RWPE2 (cell line): ENCODE measurements at regions not wholly inside any gene's neighbourhood (a gene's known extent, or its start where the extent isn't known, plus 50 kb on each side); places are given as distances from the start of the nearest gene placed in this dataset.

Experiments used
- ATAC-seq: fragments of 200-7000 bp; cut with Tn5 transposase; 3 replicates; pipeline ENCODE4 v1.9.1; 2021; ENCODE audit warnings: low read depth
- DNase-seq: peaks from one replicate; pipeline ENCODE4 v3.0.0-alpha.2; 2020; ENCODE audit warnings: low spot score
- H3K27ac ChIP-seq: fragments of 450-650 bp; 2 replicates; pipeline ENCODE4 v1.5.1; 2017; ENCODE audit warnings: mild to moderate bottlenecking; ENCODE audit not compliant: poor library complexity, severe bottlenecking
- H3K27me3 ChIP-seq: fragments of 250-450 bp; sonication (Bioruptor Pico); 2 replicates; pipeline ENCODE4 v1.5.1; 2021; ENCODE audit warnings: mild to moderate bottlenecking, moderate library complexity; ENCODE audit not compliant: insufficient read depth, poor library complexity, severe bottlenecking
- H3K36me3 ChIP-seq: fragments of 250-450 bp; sonication (Bioruptor Pico); 2 replicates; pipeline ENCODE4 v1.5.1; 2020; ENCODE audit warnings: low read depth, mild to moderate bottlenecking, moderate library complexity
- H3K4me1 ChIP-seq: fragments of 250-450 bp; sonication (Bioruptor Pico); 2 replicates; pipeline ENCODE4 v1.5.1; 2021; ENCODE audit warnings: mild to moderate bottlenecking, moderate library complexity; ENCODE audit not compliant: insufficient read depth, poor library complexity, severe bottlenecking
- H3K4me3 ChIP-seq: fragments of 250-450 bp; sonication (Bioruptor Pico); 2 replicates; pipeline ENCODE4 v1.5.1; 2021; ENCODE audit warnings: mild to moderate bottlenecking, moderate library complexity; ENCODE audit not compliant: severe bottlenecking
- H3K9me3 ChIP-seq: fragments of 250-450 bp; sonication (Bioruptor Pico); 2 replicates; pipeline ENCODE4 v1.5.1; 2021; ENCODE audit warnings: mild to moderate bottlenecking, moderate library complexity; ENCODE audit not compliant: severe bottlenecking
- TF ChIP-seq, protein P1 (sequence below): fragments of 450-650 bp; IDR thresholded peaks from one replicate; pipeline ENCODE4 v1.5.1; 2017; ENCODE audit warnings: mild to moderate bottlenecking, moderate library complexity; ENCODE audit not compliant: poor library complexity, severe bottlenecking

- Histone ChIP-seq H3K27me3 (peaks cover 7% of the 10 kb centered on the region), H3K4me3 (no peak overlapping the region), H3K27ac (no peak overlapping the region), H3K36me3 (no peaks in the 10 kb centered on the region), H3K4me1 (no peaks in the 10 kb centered on the region), H3K9me3 (peaks cover 3% of the 10 kb centered on the region)
- no peak for DNase-seq
- TF ChIP-seq, protein P1, sequence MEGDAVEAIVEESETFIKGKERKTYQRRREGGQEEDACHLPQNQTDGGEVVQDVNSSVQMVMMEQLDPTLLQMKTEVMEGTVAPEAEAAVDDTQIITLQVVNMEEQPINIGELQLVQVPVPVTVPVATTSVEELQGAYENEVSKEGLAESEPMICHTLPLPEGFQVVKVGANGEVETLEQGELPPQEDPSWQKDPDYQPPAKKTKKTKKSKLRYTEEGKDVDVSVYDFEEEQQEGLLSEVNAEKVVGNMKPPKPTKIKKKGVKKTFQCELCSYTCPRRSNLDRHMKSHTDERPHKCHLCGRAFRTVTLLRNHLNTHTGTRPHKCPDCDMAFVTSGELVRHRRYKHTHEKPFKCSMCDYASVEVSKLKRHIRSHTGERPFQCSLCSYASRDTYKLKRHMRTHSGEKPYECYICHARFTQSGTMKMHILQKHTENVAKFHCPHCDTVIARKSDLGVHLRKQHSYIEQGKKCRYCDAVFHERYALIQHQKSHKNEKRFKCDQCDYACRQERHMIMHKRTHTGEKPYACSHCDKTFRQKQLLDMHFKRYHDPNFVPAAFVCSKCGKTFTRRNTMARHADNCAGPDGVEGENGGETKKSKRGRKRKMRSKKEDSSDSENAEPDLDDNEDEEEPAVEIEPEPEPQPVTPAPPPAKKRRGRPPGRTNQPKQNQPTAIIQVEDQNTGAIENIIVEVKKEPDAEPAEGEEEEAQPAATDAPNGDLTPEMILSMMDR = no peak
- no peak for ATAC-seq
Observed at GRCh38 chr18:43606795-43607194, 329.5 kb upstream of the SYT4 start.

- H3K27ac ChIP-seq = no peak overlapping the region
- H3K4me3 ChIP-seq = no peak overlapping the region
- ATAC-seq (peak; percentile 31; the same call in 1 of the 3 replicates), DNase-seq (no peak)
- no peaks in the 10 kb centered on the region for H3K36me3 ChIP-seq
- H3K27me3 ChIP-seq = no peaks in the 10 kb centered on the region
- H3K4me1 ChIP-seq = no peaks in the 10 kb centered on the region
- TF ChIP-seq, protein P1 = peak; percentile 79
- no peaks in the 10 kb centered on the region for H3K9me3 ChIP-seq
Observed at GRCh38 chr18:43620936-43621335, 343.6 kb upstream of the SYT4 start.

- H3K36me3 ChIP-seq = no peaks in the 10 kb centered on the region
- TF ChIP-seq, protein P1 = no peak
Observed at GRCh38 chr18:43622024-43622423, 344.7 kb upstream of the SYT4 start.

DNA sequence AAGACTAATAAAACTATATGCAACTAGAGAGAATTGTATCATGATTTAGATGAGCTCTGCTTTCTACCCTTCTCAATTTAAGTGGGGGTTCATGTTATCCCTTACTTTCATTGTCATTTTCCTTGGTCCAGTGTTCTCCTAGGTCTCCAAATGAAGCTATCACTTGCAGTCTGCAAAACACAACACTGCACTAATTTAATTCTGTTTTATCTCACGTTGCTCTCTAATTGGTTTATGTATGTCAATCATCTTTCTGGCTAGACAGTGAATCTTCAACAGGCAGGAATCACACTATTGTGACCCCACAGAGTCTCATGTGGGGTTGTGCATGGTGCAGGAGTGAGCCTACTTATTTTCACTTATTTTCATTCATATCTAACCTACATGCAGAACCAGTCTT is 348.3 kb upstream of the SYT4 start:
- H3K4me1 ChIP-seq = no peaks in the 10 kb centered on the region
- no peak overlapping the region for H3K27ac ChIP-seq
- H3K4me3 ChIP-seq = no peak overlapping the region
- peaks cover 5% of the 10 kb centered on the region for H3K27me3 ChIP-seq
- ATAC-seq (no peak), DNase-seq (no peak)
- no peaks in the 10 kb centered on the region for H3K9me3 ChIP-seq
- TF ChIP-seq, protein P1 = no peak
- no peaks in the 10 kb centered on the region for H3K36me3 ChIP-seq

More at GRCh38 chr18:43622024-43622423, 344.7 kb upstream of the SYT4 start:
- H3K9me3 ChIP-seq = no peaks in the 10 kb centered on the region
- H3K4me3 ChIP-seq = no peak overlapping the region
- no peaks in the 10 kb centered on the region for H3K27me3 ChIP-seq
- DNase-seq (no peak), ATAC-seq (no peak)
- no peaks in the 10 kb centered on the region for H3K4me1 ChIP-seq
- H3K27ac ChIP-seq = no peak overlapping the region

DNA sequence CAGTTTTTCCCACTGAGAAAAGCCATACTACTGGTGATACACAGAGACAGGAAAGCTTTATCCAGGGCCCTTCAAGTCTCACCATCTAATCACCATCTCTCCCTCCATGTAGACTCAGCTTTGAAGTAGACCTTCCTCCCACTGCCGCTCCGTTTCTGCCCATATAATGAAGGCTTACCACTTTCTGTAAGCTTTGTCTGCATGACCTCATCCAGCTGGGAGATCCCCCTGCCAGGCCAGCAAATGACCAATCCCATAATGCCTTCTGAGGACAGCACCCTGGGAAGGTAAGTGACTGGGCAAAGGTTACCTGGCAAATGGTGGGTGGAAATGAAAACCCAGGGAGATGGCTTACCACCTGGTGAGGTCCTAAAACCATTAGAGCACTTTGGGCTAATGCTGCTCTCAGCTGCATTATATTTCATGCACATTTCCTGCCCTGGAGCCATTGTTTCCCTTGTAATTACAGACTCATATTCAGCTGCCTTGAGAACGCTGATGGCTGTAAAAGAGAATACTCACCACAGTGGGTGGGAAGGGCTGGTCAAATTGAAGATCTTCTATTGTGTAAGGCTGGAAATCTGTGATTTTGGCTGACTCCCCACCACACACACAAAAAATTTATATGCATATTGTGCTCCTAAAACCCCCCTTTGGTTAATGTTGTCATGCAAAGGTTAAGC is 350.7 kb upstream of the SYT4 start:
- ATAC-seq (no peak), DNase-seq (no peak)
- peaks cover 10% of the 10 kb centered on the region for H3K27me3 ChIP-seq
- TF ChIP-seq, protein P1 = no peak
- H3K36me3 ChIP-seq = no peaks in the 10 kb centered on the region
- H3K27ac ChIP-seq = no peak overlapping the region
- no peaks in the 10 kb centered on the region for H3K4me1 ChIP-seq
- no peak overlapping the region for H3K4me3 ChIP-seq
- no peaks in the 10 kb centered on the region for H3K9me3 ChIP-seq
